ENCODE measurements at regions not wholly inside any gene's neighbourhood (a gene's known extent, or its start where the extent isn't known, plus 50 kb on each side); places are given as distances from the start of the nearest gene placed in this dataset.

GRCh38 chr10:31686599-31686998 lies 242.0 kb downstream of the ARHGAP12 start:
- no peak for TF ChIP-seq CTCF (IDR thresholded peaks at IDR 0.05)
- TF ChIP-seq POLR2A (IDR thresholded peaks at IDR 0.05) = no peak

Data from body of pancreas (tissue), 4 donors.